ENCODE measurements at regions not wholly inside any gene's neighbourhood (a gene's known extent, or its start where the extent isn't known, plus 50 kb on each side); places are given as distances from the start of the nearest gene placed in this dataset.

- no peak for TF ChIP-seq CTCF (IDR thresholded peaks at IDR 0.05; ENCODE audit: low read length, missing control alignments)
- H3K4me3 ChIP-seq (replicated peaks; ENCODE audit: low read depth, low read length), result no peak overlapping the region
- DNase-seq (ENCODE audit: low read depth), result peak; percentile 87
Measured at GRCh38 chr9:73219985-73220626, 68.4 kb downstream of the ANXA1 start.

DNA sequence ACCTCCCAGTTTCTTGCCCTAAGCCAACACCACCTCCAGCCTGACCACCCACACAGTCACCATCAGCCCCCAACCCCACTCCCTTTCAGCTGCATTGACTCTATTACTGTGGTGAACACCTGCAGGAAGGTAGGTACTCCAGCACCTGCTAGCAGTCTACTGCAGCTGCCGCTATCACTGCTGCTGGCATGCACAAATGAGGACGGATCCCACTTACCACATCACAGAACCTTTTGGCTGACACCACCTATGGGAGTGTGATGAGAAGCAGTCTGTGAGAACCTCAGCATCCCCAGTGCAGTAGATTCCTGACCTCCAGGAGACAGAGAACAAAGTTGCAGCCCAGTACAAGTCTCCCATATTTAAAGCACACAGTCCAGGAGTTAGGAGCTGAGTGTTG lies 71.9 kb downstream of the ANXA1 start:
- H3K4me3 ChIP-seq (replicated peaks; ENCODE audit: low read depth, low read length), result no peak overlapping the region
- TF ChIP-seq CTCF (IDR thresholded peaks at IDR 0.05; ENCODE audit: low read length, missing control alignments), result no peak
- DNase-seq (ENCODE audit: low read depth), result no peak

GRCh38 chr9:73229543-73229942 lies 77.9 kb downstream of the ANXA1 start:
- no peak for TF ChIP-seq CTCF (IDR thresholded peaks at IDR 0.05; ENCODE audit: low read length, missing control alignments)
- H3K4me3 ChIP-seq (replicated peaks; ENCODE audit: low read depth, low read length), result no peak overlapping the region
- no peak for DNase-seq (ENCODE audit: low read depth)

GRCh38 chr9:73230251-73230650 lies 78.6 kb downstream of the ANXA1 start:
- peak; percentile 3 for DNase-seq (ENCODE audit: low read depth)
- no peak overlapping the region for H3K4me3 ChIP-seq (replicated peaks; ENCODE audit: low read depth, low read length)
- TF ChIP-seq CTCF (IDR thresholded peaks at IDR 0.05; ENCODE audit: low read length, missing control alignments), result no peak

GRCh38 chr9:73231203-73231602 lies 79.5 kb downstream of the ANXA1 start:
- TF ChIP-seq CTCF (IDR thresholded peaks at IDR 0.05; ENCODE audit: low read length, missing control alignments), result no peak
- no peak for DNase-seq (ENCODE audit: low read depth)
- no peak overlapping the region for H3K4me3 ChIP-seq (replicated peaks; ENCODE audit: low read depth, low read length)

- no peak for TF ChIP-seq CTCF (IDR thresholded peaks at IDR 0.05; ENCODE audit: low read length, missing control alignments)
- no peak for DNase-seq (ENCODE audit: low read depth)
- H3K4me3 ChIP-seq (replicated peaks; ENCODE audit: low read depth, low read length), result no peak overlapping the region
Measured at GRCh38 chr9:73233359-73234007, 81.8 kb downstream of the ANXA1 start.

DNA sequence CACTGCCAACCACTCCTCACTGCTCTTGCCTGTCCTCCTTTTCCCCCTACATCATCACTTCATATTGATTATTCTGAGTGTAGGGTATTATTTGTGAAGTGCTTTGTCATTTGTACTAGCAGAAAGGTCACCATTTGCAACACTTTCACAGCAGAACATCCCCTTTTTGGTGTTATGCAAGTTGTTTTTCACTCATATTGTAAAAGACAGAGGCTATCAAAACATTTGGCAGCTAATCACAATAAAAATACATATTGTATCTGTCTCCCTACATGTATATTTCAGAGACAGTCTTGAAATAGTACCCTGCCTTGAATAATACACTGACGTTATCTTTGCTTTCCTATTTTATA lies 82.3 kb downstream of the ANXA1 start:
- TF ChIP-seq CTCF (IDR thresholded peaks at IDR 0.05; ENCODE audit: low read length, missing control alignments), result no peak
- H3K4me3 ChIP-seq (replicated peaks; ENCODE audit: low read depth, low read length), result no peak overlapping the region
- DNase-seq (ENCODE audit: low read depth), result no peak

Data from fibroblast of pulmonary artery (primary cell).